Parathyroid adenoma (tissue), 2 donors: ENCODE measurements at regions not wholly inside any gene's neighbourhood (a gene's known extent, or its start where the extent isn't known, plus 50 kb on each side); places are given as distances from the start of the nearest gene placed in this dataset.

Experiments used
- H2AFZ ChIP-seq: fragments of 300-600 bp; sonication (generic); one replicate; pipeline ENCODE4 v1.7.0; 2017; ENCODE audit warnings: antibody characterized with exemption, mild to moderate bottlenecking
- H3K27ac ChIP-seq: fragments of 300-600 bp; sonication (generic); one replicate; pipeline ENCODE4 v1.7.0; 2017
- H3K27me3 ChIP-seq: fragments of 300-600 bp; sonication (generic); one replicate; pipeline ENCODE4 v1.7.0; 2017; ENCODE audit warnings: low read length; ENCODE audit not compliant: control insufficient read depth, insufficient read depth
- H3K36me3 ChIP-seq: fragments of 300-600 bp; sonication (generic); one replicate; pipeline ENCODE4 v1.7.0; 2017; ENCODE audit warnings: low read length; ENCODE audit not compliant: control insufficient read depth, insufficient read depth
- H3K4me1 ChIP-seq: fragments of 300-600 bp; sonication (generic); one replicate; pipeline ENCODE4 v1.7.0; 2017; ENCODE audit warnings: control low read depth
- H3K4me2 ChIP-seq: fragments of 300-600 bp; sonication (generic); one replicate; pipeline ENCODE4 v1.7.0; 2017; ENCODE audit warnings: low read length
- H3K4me3 ChIP-seq: fragments of 300-600 bp; sonication (generic); one replicate; pipeline ENCODE4 v1.7.0; 2017; ENCODE audit warnings: low read depth, low read length
- H3K79me2 ChIP-seq: fragments of 300-600 bp; sonication (generic); one replicate; pipeline ENCODE4 v1.7.0; 2017; ENCODE audit warnings: control low read depth
- H3K9ac ChIP-seq: fragments of 300-600 bp; sonication (generic); one replicate; pipeline ENCODE4 v1.7.0; 2017; ENCODE audit warnings: mild to moderate bottlenecking
- H3K9me3 ChIP-seq: fragments of 300-600 bp; sonication (generic); one replicate; pipeline ENCODE4 v1.7.0; 2017; ENCODE audit warnings: low read length; ENCODE audit not compliant: control insufficient read depth
- TF ChIP-seq, protein P1 (sequence below): fragments of 300-600 bp; sonication (generic); IDR thresholded peaks from one replicate; pipeline ENCODE4 v1.7.0; 2017; ENCODE audit warnings: antibody characterized with exemption, mild to moderate bottlenecking
- donor health status: primary hyperparathyroidism.

DNA sequence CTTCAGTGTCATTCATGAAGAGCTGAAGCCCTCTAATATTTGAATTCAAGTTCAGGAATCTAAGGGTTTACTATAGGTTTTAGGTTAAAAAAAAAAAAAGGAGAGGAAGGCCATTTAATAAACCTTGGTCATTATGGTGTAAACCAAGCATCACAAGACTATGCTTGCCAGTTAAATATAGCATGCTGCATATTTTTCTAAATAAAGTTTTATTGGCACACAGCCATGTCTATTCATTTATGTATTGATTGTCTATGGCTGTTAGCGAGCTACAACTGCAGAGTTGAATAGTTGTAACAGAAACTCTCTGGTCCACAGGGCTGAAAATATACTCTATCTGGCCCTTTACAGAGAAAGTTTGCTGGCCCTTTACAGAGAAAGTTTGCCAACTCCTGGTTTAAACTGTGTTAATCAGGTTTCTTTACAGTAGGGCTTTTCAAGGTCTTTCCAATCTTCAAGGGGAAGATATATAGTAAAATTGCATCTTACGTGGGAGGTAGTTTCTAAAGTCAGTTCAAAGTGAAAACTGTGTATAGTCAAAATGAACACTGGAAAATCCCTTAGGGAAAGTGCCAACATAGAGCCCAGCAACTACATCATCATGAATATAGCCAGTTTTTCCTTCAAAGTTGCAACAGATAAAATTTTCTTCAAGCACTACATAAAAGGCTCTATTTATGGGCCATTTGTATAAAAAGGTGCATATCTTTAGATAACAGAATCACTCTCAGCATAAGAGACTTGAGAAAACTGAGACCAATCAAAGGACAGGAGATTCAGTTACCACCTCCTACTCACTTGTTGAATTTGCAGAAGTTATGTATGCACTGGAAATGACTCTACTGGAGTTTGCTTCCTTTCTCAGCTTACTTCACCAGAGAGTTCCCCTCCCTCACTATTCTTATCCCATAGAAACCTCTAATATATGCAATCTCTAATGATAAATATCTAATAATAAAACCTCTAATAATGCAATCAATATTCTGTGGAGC is 49.7 kb upstream of the FRMD4B start:
- H3K36me3 ChIP-seq, result no peaks in the 10 kb centered on the region
- no peak overlapping the region for H2AFZ ChIP-seq
- H3K4me1 ChIP-seq, result no peaks in the 10 kb centered on the region
- no peak overlapping the region for H3K4me3 ChIP-seq
- H3K79me2 ChIP-seq, result no peaks in the 10 kb centered on the region
- no peaks in the 10 kb centered on the region for H3K9me3 ChIP-seq
- TF ChIP-seq, protein P1, sequence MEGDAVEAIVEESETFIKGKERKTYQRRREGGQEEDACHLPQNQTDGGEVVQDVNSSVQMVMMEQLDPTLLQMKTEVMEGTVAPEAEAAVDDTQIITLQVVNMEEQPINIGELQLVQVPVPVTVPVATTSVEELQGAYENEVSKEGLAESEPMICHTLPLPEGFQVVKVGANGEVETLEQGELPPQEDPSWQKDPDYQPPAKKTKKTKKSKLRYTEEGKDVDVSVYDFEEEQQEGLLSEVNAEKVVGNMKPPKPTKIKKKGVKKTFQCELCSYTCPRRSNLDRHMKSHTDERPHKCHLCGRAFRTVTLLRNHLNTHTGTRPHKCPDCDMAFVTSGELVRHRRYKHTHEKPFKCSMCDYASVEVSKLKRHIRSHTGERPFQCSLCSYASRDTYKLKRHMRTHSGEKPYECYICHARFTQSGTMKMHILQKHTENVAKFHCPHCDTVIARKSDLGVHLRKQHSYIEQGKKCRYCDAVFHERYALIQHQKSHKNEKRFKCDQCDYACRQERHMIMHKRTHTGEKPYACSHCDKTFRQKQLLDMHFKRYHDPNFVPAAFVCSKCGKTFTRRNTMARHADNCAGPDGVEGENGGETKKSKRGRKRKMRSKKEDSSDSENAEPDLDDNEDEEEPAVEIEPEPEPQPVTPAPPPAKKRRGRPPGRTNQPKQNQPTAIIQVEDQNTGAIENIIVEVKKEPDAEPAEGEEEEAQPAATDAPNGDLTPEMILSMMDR, result no peak
- no peak overlapping the region for H3K4me2 ChIP-seq
- H3K9ac ChIP-seq, result no peak overlapping the region
- no peak overlapping the region for H3K27ac ChIP-seq
- H3K27me3 ChIP-seq, result no peaks in the 10 kb centered on the region
